ENCODE measurements at regions not wholly inside any gene's neighbourhood (a gene's known extent, or its start where the extent isn't known, plus 50 kb on each side); places are given as distances from the start of the nearest gene placed in this dataset.

- H3K36me3 Mint-ChIP-seq (ENCODE audit: low read depth), result peaks cover 48% of the 10 kb centered on the region
- no peaks in the 10 kb centered on the region for H3K9me3 Mint-ChIP-seq
- H3K36me3 ChIP-seq (ENCODE audit: control insufficient read depth, insufficient read depth, low read length), result peaks cover 38% of the 10 kb centered on the region
- no peaks in the 10 kb centered on the region for H3K27me3 ChIP-seq (ENCODE audit: control insufficient read depth, insufficient read depth, low read length, poor library complexity, severe bottlenecking)
- TF ChIP-seq, protein P1, sequence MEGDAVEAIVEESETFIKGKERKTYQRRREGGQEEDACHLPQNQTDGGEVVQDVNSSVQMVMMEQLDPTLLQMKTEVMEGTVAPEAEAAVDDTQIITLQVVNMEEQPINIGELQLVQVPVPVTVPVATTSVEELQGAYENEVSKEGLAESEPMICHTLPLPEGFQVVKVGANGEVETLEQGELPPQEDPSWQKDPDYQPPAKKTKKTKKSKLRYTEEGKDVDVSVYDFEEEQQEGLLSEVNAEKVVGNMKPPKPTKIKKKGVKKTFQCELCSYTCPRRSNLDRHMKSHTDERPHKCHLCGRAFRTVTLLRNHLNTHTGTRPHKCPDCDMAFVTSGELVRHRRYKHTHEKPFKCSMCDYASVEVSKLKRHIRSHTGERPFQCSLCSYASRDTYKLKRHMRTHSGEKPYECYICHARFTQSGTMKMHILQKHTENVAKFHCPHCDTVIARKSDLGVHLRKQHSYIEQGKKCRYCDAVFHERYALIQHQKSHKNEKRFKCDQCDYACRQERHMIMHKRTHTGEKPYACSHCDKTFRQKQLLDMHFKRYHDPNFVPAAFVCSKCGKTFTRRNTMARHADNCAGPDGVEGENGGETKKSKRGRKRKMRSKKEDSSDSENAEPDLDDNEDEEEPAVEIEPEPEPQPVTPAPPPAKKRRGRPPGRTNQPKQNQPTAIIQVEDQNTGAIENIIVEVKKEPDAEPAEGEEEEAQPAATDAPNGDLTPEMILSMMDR (conservative IDR thresholded peaks at IDR 0.05), result no peak
- no peaks in the 10 kb centered on the region for H3K4me1 Mint-ChIP-seq
- no peaks in the 10 kb centered on the region for H3K4me1 ChIP-seq (ENCODE audit: control insufficient read depth, insufficient read depth, low read length)
- H3K9ac ChIP-seq (ENCODE audit: extremely low read depth, low read length, poor library complexity, severe bottlenecking), result no peak overlapping the region
- no peaks in the 10 kb centered on the region for H3K9me3 ChIP-seq (ENCODE audit: control insufficient read depth, low read length)
- H3K4me3 ChIP-seq (ENCODE audit: low read length), result no peak overlapping the region
- H3K27ac ChIP-seq (ENCODE audit: low read depth, low read length), result no peak overlapping the region
- no peaks in the 10 kb centered on the region for H3K27me3 Mint-ChIP-seq (ENCODE audit: insufficient read depth)
- H3K4me3 Mint-ChIP-seq, result no peak overlapping the region
- WGBS, 2 experiments (ENCODE audit: insufficient coverage in 1 of 2, insufficient read length in 1 of 2), result 96 to 98% methylated on average over 6 to 8 of the region's 8 CpGs
- H3K27ac Mint-ChIP-seq, result no peak overlapping the region
- DNase-seq, result no peak
Measured at GRCh38 chr6:21861942-21862341, 268.4 kb downstream of the SOX4 start.

- Mint-ChIP-seq H3K9me3 (no peaks in the 10 kb centered on the region), H3K27me3 (ENCODE audit: insufficient read depth) (no peaks in the 10 kb centered on the region), H3K27ac (no peak overlapping the region), H3K36me3 (ENCODE audit: low read depth) (peaks cover 34% of the 10 kb centered on the region), H3K4me1 (peaks cover 13% of the 10 kb centered on the region), H3K4me3 (no peak overlapping the region)
- H3K9me3 ChIP-seq (ENCODE audit: control insufficient read depth, low read length), result no peaks in the 10 kb centered on the region
- H3K27ac ChIP-seq (ENCODE audit: low read depth, low read length), result no peak overlapping the region
- no peaks in the 10 kb centered on the region for H3K27me3 ChIP-seq (ENCODE audit: control insufficient read depth, insufficient read depth, low read length, poor library complexity, severe bottlenecking)
- 97% methylated on average over 2 of the region's 2 CpGs; no CpG with 5 or more reads in 1 of the 2 experiments for WGBS, 2 experiments (ENCODE audit: insufficient coverage in 1 of 2, insufficient read length in 1 of 2)
- no peak for DNase-seq
- H3K9ac ChIP-seq (ENCODE audit: extremely low read depth, low read length, poor library complexity, severe bottlenecking), result no peak overlapping the region
- TF ChIP-seq, protein P1 (conservative IDR thresholded peaks at IDR 0.05), result no peak
- peaks cover 18% of the 10 kb centered on the region for H3K36me3 ChIP-seq (ENCODE audit: control insufficient read depth, insufficient read depth, low read length)
- H3K4me3 ChIP-seq (ENCODE audit: low read length), result no peak overlapping the region
- no peaks in the 10 kb centered on the region for H3K4me1 ChIP-seq (ENCODE audit: control insufficient read depth, insufficient read depth, low read length)
Measured at GRCh38 chr6:21864206-21864605, 270.7 kb downstream of the SOX4 start.

DNA sequence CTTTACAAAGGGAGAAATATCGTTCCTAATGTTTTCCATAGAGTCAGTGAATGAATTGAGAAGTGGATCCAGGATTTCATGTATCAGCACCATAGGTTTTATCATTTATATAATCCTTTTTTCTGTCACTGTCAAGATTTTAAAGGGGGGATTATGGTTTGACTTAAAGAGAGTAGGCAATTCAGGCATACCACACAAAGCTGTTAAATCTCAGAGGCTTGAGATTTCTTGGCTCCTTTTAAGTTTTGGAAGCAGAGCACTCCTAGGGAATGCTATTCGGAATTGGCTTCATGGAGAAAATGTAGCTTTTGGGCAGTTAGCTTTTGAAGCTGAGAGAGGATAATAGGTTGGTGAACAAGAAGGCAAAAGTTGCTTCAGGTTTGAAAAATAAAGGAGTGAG, 274.7 kb downstream of the SOX4 start:
- no peaks in the 10 kb centered on the region for H3K27me3 ChIP-seq (ENCODE audit: control insufficient read depth, insufficient read depth, low read length, poor library complexity, severe bottlenecking)
- Mint-ChIP-seq H3K27ac (peak overlapping the region; percentile 16), H3K27me3 (ENCODE audit: insufficient read depth) (no peaks in the 10 kb centered on the region), H3K4me3 (no peak overlapping the region), H3K4me1 (peaks cover 28% of the 10 kb centered on the region), H3K36me3 (ENCODE audit: low read depth) (peaks cover 6% of the 10 kb centered on the region), H3K9me3 (no peaks in the 10 kb centered on the region)
- no peaks in the 10 kb centered on the region for H3K9me3 ChIP-seq (ENCODE audit: control insufficient read depth, low read length)
- TF ChIP-seq, protein P1 (conservative IDR thresholded peaks at IDR 0.05), result no peak
- DNase-seq, result no peak
- WGBS, 2 experiments (ENCODE audit: insufficient coverage in 1 of 2, insufficient read length in 1 of 2), result 86 to 100% methylated on average over 1 of the region's 2 CpGs
- H3K9ac ChIP-seq (ENCODE audit: extremely low read depth, low read length, poor library complexity, severe bottlenecking), result no peak overlapping the region
- peaks cover 2% of the 10 kb centered on the region for H3K4me1 ChIP-seq (ENCODE audit: control insufficient read depth, insufficient read depth, low read length)
- no peak overlapping the region for H3K27ac ChIP-seq (ENCODE audit: low read depth, low read length)
- no peak overlapping the region for H3K4me3 ChIP-seq (ENCODE audit: low read length)
- H3K36me3 ChIP-seq (ENCODE audit: control insufficient read depth, insufficient read depth, low read length), result peaks cover 18% of the 10 kb centered on the region

Measured in endodermal cell (in vitro differentiated cells).